ENCODE measurements at regions not wholly inside any gene's neighbourhood (a gene's known extent, or its start where the extent isn't known, plus 50 kb on each side); places are given as distances from the start of the nearest gene placed in this dataset.

DNA sequence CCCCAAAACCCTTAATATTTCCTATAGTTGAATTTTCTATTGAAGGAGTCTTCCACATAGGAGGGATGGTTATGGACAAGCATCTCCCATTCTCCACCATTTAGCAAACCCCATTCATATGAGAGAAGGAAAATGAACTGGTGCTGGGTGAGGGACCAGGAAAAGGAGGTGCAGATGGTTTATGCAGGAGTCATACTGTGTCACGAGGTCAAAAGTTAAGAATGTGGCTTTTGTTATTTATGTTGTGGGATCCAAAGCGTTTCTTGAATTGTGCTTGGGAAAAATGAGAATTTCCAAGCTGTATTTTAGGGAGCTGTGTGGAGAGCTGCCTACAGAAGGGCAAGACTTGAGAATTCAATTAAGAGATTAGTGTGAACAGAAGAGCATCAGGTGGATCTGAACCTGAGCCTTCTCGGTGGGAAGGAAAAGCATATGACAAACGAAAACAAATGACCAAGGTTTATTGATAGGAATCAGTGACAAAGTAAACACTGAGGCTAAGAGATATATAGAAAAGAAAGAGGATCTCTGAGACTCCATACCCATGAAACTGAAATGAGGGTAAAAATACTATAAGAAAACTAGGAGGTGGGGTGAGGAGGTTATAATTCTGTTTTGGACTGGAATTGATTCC is 473.3 kb upstream of the NR2F2 start:
- Histone ChIP-seq H3K4me3 (no peak overlapping the region), H3K9me3 (replicated peaks) (no peaks in the 10 kb centered on the region), H3K27me3 (no peaks in the 10 kb centered on the region), H3K4me1 (peaks cover 26% of the 10 kb centered on the region), H3K36me3 (no peaks in the 10 kb centered on the region), H3K27ac (no peak overlapping the region)
- DNase-seq, result peak in 1 of 2 experiments; percentile 27

DNA sequence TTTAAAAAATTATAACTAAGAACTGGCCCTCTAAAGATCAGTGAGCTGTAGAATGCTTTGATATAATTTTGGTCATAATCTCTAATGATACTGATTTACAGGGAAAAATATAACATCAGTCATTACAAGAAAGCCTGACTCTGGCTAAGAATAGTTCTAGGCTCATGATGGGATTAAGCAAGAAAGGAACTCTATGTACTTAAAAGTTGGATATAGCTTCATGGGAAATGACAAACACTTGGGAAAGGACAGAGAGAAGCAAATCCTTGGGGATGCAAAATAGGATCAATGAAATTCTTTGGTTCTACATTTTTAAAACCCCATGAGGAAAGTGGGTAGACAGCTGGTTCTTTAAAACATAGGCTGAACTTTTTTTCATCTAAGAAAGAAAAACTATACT is 472.7 kb upstream of the NR2F2 start:
- H3K4me3 ChIP-seq, result no peak overlapping the region
- peak in 1 of 2 experiments; percentile 13 for DNase-seq
- peaks cover 26% of the 10 kb centered on the region for H3K4me1 ChIP-seq
- H3K27me3 ChIP-seq, result no peaks in the 10 kb centered on the region
- H3K36me3 ChIP-seq, result no peaks in the 10 kb centered on the region
- no peak overlapping the region for H3K27ac ChIP-seq
- no peaks in the 10 kb centered on the region for H3K9me3 ChIP-seq (replicated peaks)

DNA sequence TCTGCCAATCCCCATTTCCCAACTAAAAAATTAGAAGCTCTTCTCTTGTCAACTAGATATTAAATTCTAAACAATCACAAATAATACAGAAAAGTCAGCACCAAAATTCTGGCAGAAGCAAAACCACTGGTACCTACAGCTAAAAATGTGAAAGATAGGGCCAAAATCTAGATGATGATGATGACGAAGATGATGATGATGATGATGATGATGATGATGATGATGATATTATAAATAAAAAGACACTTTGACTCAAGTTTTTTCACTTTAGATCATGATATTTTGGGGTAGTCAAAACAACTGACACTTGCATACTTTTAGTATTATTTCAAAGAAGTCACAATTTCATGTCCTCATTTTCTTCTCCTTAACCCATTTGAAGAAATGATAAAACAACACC is 470.1 kb upstream of the NR2F2 start:
- no peak overlapping the region for H3K27ac ChIP-seq
- no peaks in the 10 kb centered on the region for H3K27me3 ChIP-seq
- H3K4me1 ChIP-seq, result peaks cover 19% of the 10 kb centered on the region
- no peak overlapping the region for H3K4me3 ChIP-seq
- no peaks in the 10 kb centered on the region for H3K9me3 ChIP-seq (replicated peaks)
- no peak for DNase-seq
- no peaks in the 10 kb centered on the region for H3K36me3 ChIP-seq

- no peak for DNase-seq
- Histone ChIP-seq H3K9me3 (replicated peaks) (no peaks in the 10 kb centered on the region), H3K4me3 (no peak overlapping the region), H3K4me1 (no peaks in the 10 kb centered on the region), H3K36me3 (no peaks in the 10 kb centered on the region), H3K27ac (no peak overlapping the region), H3K27me3 (no peaks in the 10 kb centered on the region)
Measured at GRCh38 chr15:95864467-95864886, 466.0 kb upstream of the NR2F2 start.

GRCh38 chr15:95865330-95865739 is 465.2 kb upstream of the NR2F2 start:
- Histone ChIP-seq H3K27ac (no peak overlapping the region), H3K36me3 (no peaks in the 10 kb centered on the region), H3K4me3 (no peak overlapping the region), H3K27me3 (no peaks in the 10 kb centered on the region), H3K9me3 (replicated peaks) (no peaks in the 10 kb centered on the region), H3K4me1 (no peaks in the 10 kb centered on the region)
- no peak for DNase-seq

DNA sequence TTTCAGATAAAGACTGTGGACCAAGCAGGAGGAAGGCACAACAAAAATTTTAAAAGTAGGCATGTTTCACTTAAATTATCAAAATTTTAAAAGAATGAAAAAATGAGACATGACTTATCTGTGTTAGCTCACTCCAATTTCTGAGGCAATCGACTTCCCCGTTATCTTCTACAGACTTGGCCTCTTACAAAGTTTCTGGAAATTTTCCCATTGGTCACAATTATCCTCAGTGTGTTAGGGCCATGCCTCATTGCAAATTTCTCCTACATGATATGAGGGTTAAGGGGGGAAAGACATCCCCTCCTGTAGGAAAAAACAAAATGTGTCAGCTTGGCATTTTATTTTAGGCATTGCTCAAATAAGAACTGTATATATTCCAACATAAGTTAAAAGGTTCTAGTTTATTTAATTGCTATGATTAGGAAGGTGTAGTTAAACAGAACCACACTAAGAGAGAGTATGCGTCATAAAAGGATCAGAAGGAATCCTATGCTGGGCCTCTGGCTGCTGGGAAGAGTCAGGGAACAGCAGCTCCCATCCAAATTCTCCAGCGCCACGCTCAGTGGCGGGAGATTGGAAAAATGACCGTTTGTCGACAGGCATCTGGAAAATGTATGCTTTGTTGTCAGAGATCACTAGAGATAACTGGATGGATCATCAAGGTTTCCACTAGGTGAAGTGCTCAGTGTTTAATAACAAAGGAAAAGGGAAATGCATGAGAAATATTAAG is 463.6 kb upstream of the NR2F2 start:
- H3K4me1 ChIP-seq, result no peaks in the 10 kb centered on the region
- no peaks in the 10 kb centered on the region for H3K36me3 ChIP-seq
- no peak for DNase-seq
- no peak overlapping the region for H3K27ac ChIP-seq
- no peaks in the 10 kb centered on the region for H3K27me3 ChIP-seq
- no peaks in the 10 kb centered on the region for H3K9me3 ChIP-seq (replicated peaks)
- no peak overlapping the region for H3K4me3 ChIP-seq

DNA sequence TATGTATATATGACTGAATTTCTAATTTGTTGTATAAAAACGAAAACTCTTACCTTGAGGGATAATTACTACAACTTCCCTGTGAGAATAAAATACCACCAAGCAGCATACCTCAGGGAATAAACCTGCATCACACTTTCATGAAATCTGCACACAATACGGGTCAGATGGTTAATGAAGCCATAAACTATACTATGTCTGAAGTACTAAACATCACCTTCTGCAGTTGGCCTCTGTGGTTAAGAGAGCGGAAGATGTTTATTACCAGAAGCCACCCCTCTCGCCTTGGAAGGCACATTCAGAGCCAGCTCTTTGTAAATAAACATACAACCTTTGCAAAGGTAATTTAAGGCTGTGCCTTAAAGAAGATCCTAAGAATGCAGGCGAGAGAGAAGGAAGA is 462.1 kb upstream of the NR2F2 start:
- Histone ChIP-seq H3K9me3 (replicated peaks) (no peaks in the 10 kb centered on the region), H3K4me3 (no peak overlapping the region), H3K36me3 (no peaks in the 10 kb centered on the region), H3K4me1 (no peaks in the 10 kb centered on the region), H3K27me3 (no peaks in the 10 kb centered on the region), H3K27ac (no peak overlapping the region)
- no peak for DNase-seq

DNA sequence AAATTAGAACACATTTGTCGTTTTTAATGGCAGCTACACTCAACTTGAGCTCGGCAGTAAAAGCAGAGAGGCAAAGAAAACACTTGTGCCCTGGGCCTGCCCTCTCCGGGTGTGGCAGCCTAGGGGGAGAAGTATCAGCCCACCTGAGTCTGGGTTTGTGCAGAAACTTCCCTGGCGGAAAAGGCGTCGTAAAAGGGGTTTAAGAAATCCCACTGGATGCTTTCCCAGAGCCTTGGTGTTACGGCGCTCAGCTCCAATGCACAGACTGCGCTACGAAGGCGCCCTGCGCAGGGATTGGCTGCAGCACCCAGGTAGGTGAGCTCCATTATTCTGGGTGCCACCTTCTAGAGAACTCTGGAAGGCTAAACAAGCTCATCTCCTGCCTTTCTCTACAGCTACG is 461.5 kb upstream of the NR2F2 start:
- H3K9me3 ChIP-seq (replicated peaks), result no peaks in the 10 kb centered on the region
- DNase-seq, result no peak

GRCh38 chr15:95869920-95870319 is 460.6 kb upstream of the NR2F2 start:
- H3K4me1 ChIP-seq, result no peaks in the 10 kb centered on the region
- no peaks in the 10 kb centered on the region for H3K27me3 ChIP-seq
- no peak overlapping the region for H3K4me3 ChIP-seq
- H3K36me3 ChIP-seq, result no peaks in the 10 kb centered on the region
- DNase-seq, result no peak
- H3K27ac ChIP-seq, result no peak overlapping the region
- no peaks in the 10 kb centered on the region for H3K9me3 ChIP-seq (replicated peaks)

More for the DNA sequence above, 461.5 kb upstream of the NR2F2 start:
- H3K27ac ChIP-seq, result no peak overlapping the region
- no peaks in the 10 kb centered on the region for H3K4me1 ChIP-seq
- no peak overlapping the region for H3K4me3 ChIP-seq
- H3K27me3 ChIP-seq, result no peaks in the 10 kb centered on the region
- H3K36me3 ChIP-seq, result no peaks in the 10 kb centered on the region

GRCh38 chr15:95872366-95872771 is 458.1 kb upstream of the NR2F2 start:
- DNase-seq, result no peak
- no peaks in the 10 kb centered on the region for H3K9me3 ChIP-seq (replicated peaks)

DNA sequence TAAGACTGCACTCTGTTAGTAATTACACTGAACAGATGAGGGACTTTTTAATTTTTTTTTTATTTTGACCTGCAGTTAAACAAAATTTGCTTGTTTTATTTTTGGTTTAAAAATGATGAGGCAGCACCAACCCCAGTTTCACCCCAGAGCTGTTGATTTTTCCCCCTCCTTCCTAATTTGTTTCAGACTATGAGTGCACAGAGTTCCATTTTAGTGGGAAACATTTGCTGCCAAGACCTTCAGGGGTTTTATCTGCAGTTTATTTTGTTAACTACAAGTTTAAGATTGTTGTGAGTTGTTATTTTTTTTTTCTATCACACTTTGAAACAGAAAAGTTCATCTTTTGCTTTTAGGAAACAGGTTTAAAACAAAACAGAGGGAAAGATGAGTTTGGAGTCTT is 455.9 kb upstream of the NR2F2 start:
- Histone ChIP-seq H3K4me3 (no peak overlapping the region), H3K4me1 (no peaks in the 10 kb centered on the region), H3K27me3 (no peaks in the 10 kb centered on the region), H3K9me3 (replicated peaks) (no peaks in the 10 kb centered on the region), H3K27ac (no peak overlapping the region), H3K36me3 (no peaks in the 10 kb centered on the region)
- no peak for DNase-seq

More at GRCh38 chr15:95872366-95872771, 458.1 kb upstream of the NR2F2 start:
- Histone ChIP-seq H3K27ac (no peak overlapping the region), H3K4me1 (no peaks in the 10 kb centered on the region), H3K4me3 (no peak overlapping the region), H3K27me3 (no peaks in the 10 kb centered on the region), H3K36me3 (no peaks in the 10 kb centered on the region)

DNA sequence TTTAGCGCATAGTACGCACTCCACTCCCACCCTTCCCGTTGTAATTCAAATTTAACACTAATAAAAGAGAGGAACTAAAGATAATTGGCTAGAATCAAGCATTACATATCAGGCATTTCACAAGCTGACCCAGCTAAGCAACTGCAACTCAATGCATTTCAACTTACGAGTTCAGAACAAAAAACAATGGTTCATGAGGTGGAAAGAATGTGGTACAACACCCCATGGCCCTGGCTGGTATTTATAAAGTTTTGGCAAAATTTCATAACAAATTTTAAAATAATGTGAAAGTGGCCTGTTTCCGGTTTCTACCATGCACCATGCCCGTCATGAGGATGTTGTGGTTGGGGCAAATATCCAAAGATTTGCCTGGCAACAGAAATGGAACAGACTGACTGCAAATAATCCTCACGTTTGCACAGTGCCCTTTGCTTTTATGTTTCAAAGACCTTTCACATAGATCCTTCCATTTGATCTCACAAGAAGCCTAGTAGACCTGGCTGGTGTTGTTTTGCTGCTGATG is 455.3 kb upstream of the NR2F2 start:
- no peaks in the 10 kb centered on the region for H3K27me3 ChIP-seq
- H3K9me3 ChIP-seq (replicated peaks), result no peaks in the 10 kb centered on the region
- no peak overlapping the region for H3K27ac ChIP-seq
- no peaks in the 10 kb centered on the region for H3K36me3 ChIP-seq
- no peak for DNase-seq
- H3K4me1 ChIP-seq, result no peaks in the 10 kb centered on the region
- no peak overlapping the region for H3K4me3 ChIP-seq

DNA sequence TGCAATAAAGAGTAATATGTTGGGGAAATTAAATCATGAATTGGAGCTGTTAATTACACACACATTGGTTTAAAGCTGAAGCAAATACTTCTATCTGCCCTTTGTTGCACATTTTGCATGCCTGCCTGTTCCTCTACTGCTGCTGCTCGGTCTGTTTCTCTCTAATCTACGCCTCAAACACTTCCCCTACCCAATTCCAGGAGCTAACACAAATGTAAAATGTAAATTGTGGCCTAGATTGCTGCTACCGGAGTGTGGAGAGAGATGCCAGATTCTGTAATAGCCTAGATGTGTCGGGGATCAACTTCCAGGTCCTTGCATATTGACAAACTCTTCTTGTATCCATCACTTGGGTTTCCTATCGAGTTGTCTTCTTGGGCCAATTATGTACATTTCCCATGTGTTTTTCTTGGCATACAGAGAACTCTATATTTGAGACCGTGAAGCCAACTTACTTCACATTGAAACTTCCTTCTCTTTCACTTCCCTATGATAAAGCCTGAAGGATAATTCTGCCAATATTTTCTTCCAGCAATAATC is 450.4 kb upstream of the NR2F2 start:
- no peaks in the 10 kb centered on the region for H3K27me3 ChIP-seq
- no peak for DNase-seq
- H3K4me3 ChIP-seq, result no peak overlapping the region
- H3K4me1 ChIP-seq, result peaks cover 27% of the 10 kb centered on the region
- no peak overlapping the region for H3K27ac ChIP-seq
- H3K9me3 ChIP-seq (replicated peaks), result no peaks in the 10 kb centered on the region
- no peaks in the 10 kb centered on the region for H3K36me3 ChIP-seq

DNA sequence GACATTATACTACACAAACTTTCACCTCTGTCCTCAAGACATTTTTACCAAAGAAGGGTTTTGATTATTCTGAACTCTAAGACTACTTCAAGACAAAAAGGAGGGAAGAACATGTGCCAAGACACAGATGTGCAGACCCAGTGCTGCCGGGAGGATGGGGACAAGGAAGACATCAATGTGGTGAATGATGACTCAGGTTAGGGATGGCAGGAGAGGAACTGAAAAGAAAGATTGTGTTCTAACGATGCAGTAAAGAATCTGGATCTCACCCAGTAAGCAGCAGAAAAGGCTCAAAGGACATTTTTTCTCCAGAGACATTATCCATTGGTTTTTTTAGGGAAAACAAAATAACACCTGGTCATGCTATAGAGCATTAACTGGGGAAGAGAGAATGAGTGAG is 449.9 kb upstream of the NR2F2 start:
- Histone ChIP-seq H3K36me3 (no peaks in the 10 kb centered on the region), H3K4me3 (no peak overlapping the region), H3K27me3 (no peaks in the 10 kb centered on the region), H3K9me3 (replicated peaks) (no peaks in the 10 kb centered on the region), H3K27ac (no peak overlapping the region), H3K4me1 (peaks cover 27% of the 10 kb centered on the region)
- no peak for DNase-seq

DNA sequence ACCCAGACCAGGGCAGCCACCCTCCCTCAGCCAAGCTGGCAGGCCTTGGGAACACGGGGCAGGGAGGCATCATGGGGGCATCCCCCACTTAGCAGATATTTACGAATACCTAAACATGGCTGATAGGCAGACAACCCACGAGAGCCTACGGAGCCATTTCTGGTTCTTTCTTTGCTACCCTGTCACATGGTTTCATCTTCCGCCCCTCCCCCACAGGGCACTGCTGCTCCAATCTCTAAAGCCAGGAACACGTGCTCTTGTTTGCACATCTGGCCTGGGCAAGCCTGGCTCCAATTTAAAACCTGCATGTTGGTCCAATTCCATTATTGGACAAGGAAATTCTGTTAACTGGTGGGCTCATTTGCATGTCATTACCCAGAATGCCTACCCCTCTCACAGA is 447.4 kb upstream of the NR2F2 start:
- H3K9me3 ChIP-seq (replicated peaks), result no peaks in the 10 kb centered on the region
- H3K4me1 ChIP-seq, result peaks cover 44% of the 10 kb centered on the region
- peak overlapping the region; percentile 32; the same call in 1 of the 2 replicates for H3K27ac ChIP-seq
- H3K4me3 ChIP-seq, result no peak overlapping the region
- H3K27me3 ChIP-seq, result no peaks in the 10 kb centered on the region
- no peaks in the 10 kb centered on the region for H3K36me3 ChIP-seq
- DNase-seq, result peak; percentile 15 to 37
